ENCODE measurements at regions not wholly inside any gene's neighbourhood (a gene's known extent, or its start where the extent isn't known, plus 50 kb on each side); places are given as distances from the start of the nearest gene placed in this dataset.

DNA sequence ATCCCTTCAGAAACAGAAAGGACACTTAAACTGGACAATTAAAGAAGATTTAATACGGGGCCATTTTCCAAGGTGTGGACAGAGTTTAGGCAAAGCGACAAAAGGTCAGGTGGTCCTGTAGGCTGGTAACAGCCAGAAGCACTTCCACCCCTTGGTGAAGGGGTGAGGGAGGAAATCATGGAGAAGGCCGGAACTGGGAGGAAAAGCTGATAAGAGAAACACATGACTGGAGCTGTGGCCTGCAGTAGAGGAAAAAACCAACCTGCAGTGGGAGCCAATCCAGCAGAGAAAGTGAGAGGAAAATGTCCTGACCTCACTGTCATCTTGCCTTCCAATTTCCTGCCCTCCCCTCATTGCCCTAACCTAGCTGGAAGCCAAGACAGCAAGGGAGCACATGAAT lies 249.8 kb downstream of the LMO4 start:
- POLR2A ChIA-PET = no interaction called here
- CTCF ChIA-PET = interaction anchor here (0.8 to 2.0 kb wide), 2 partner anchors 7 to 119 kb away, joined by 4 to 5 read pairs; no protein-coding TSS in a partner anchor
- Mint-ChIP-seq H3K9me3 (ENCODE audit: unreplicated experiment) (no peaks in the 10 kb centered on the region), H3K4me3 (ENCODE audit: unreplicated experiment) (no peak overlapping the region), H3K36me3 (ENCODE audit: insufficient read depth, unreplicated experiment) (no peaks in the 10 kb centered on the region), H3K27me3 (ENCODE audit: insufficient read depth, unreplicated experiment) (no peaks in the 10 kb centered on the region), H3K27ac (ENCODE audit: low read depth, unreplicated experiment) (no peak overlapping the region), H3K4me1 (ENCODE audit: insufficient read depth, unreplicated experiment) (no peaks in the 10 kb centered on the region)
- intact Hi-C loops (cut with micrococcal nuclease) = no loop called here
- TF ChIP-seq, protein P1, sequence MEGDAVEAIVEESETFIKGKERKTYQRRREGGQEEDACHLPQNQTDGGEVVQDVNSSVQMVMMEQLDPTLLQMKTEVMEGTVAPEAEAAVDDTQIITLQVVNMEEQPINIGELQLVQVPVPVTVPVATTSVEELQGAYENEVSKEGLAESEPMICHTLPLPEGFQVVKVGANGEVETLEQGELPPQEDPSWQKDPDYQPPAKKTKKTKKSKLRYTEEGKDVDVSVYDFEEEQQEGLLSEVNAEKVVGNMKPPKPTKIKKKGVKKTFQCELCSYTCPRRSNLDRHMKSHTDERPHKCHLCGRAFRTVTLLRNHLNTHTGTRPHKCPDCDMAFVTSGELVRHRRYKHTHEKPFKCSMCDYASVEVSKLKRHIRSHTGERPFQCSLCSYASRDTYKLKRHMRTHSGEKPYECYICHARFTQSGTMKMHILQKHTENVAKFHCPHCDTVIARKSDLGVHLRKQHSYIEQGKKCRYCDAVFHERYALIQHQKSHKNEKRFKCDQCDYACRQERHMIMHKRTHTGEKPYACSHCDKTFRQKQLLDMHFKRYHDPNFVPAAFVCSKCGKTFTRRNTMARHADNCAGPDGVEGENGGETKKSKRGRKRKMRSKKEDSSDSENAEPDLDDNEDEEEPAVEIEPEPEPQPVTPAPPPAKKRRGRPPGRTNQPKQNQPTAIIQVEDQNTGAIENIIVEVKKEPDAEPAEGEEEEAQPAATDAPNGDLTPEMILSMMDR (IDR thresholded peaks at IDR 0.05; ENCODE audit: unreplicated experiment) = no peak
- DNase-seq (ENCODE audit: unreplicated experiment) = no peak
- BruUV-seq (replicated peaks) = no TSS peak

DNA sequence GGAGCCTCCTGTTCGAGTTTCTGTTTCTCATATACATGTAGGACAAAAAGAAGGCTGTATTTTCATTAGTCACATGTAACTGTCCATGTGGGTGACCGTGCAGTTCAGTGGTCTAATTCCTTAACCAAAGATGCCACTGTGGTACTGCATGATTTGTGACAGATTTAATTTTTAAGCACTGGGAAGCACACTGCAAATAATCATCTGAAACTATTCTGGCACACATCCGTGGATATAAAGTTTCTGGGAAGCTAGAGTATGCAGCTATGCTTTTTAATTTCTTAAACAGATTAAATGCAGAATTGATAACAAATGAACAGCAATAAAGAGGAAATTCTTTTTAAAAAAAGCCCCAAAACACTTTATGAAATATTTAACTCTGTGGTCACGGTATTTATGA lies 254.8 kb downstream of the LMO4 start:
- Mint-ChIP-seq H3K4me3 (ENCODE audit: unreplicated experiment) (no peak overlapping the region), H3K36me3 (ENCODE audit: insufficient read depth, unreplicated experiment) (no peaks in the 10 kb centered on the region), H3K9me3 (ENCODE audit: unreplicated experiment) (no peaks in the 10 kb centered on the region), H3K27me3 (ENCODE audit: insufficient read depth, unreplicated experiment) (no peaks in the 10 kb centered on the region), H3K4me1 (ENCODE audit: insufficient read depth, unreplicated experiment) (no peaks in the 10 kb centered on the region), H3K27ac (ENCODE audit: low read depth, unreplicated experiment) (no peak overlapping the region)
- POLR2A ChIA-PET = no interaction called here
- no peak for DNase-seq (ENCODE audit: unreplicated experiment)
- intact Hi-C loops (cut with micrococcal nuclease) = no loop called here
- no TSS peak for BruUV-seq (replicated peaks)
- TF ChIP-seq, protein P1 (IDR thresholded peaks at IDR 0.05; ENCODE audit: unreplicated experiment) = no peak
- CTCF ChIA-PET = interaction anchor here (0.6 kb wide), 2 partner anchors 49 to 58 kb away, joined by 3 read pairs; no protein-coding TSS in a partner anchor

DNA sequence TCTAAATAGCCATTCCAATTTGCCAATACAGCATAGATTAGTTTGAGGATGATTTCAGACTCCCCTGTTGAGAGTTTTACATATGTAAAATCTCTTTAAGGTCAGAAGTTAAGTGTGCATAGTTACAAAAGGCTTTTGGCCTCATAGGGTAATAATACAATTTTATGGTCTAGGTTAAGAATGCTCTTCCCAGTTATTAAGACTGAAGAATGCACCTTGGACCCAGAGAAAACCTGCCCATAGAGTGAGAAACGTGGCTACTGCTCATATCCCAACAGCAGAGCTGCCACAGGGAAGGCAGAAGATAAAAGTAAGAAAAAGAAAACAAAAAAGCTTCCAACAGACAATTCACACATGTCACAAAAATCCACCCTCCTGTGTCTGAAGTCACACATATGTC lies 255.9 kb downstream of the LMO4 start:
- ChIA-PET CTCF (interaction anchor here (0.9 to 1.1 kb wide), 2 partner anchors 12 to 25 kb away, joined by 3 read pairs; no protein-coding TSS in a partner anchor), POLR2A (no interaction called here)
- TF ChIP-seq, protein P1 (IDR thresholded peaks at IDR 0.05; ENCODE audit: unreplicated experiment) = no peak
- BruUV-seq (replicated peaks) = no TSS peak
- Mint-ChIP-seq H3K27ac (ENCODE audit: low read depth, unreplicated experiment) (no peak overlapping the region), H3K4me1 (ENCODE audit: insufficient read depth, unreplicated experiment) (no peaks in the 10 kb centered on the region), H3K4me3 (ENCODE audit: unreplicated experiment) (no peak overlapping the region), H3K27me3 (ENCODE audit: insufficient read depth, unreplicated experiment) (no peaks in the 10 kb centered on the region), H3K36me3 (ENCODE audit: insufficient read depth, unreplicated experiment) (no peaks in the 10 kb centered on the region), H3K9me3 (ENCODE audit: unreplicated experiment) (no peaks in the 10 kb centered on the region)
- intact Hi-C loops (cut with micrococcal nuclease) = no loop called here
- no peak for DNase-seq (ENCODE audit: unreplicated experiment)

DNA sequence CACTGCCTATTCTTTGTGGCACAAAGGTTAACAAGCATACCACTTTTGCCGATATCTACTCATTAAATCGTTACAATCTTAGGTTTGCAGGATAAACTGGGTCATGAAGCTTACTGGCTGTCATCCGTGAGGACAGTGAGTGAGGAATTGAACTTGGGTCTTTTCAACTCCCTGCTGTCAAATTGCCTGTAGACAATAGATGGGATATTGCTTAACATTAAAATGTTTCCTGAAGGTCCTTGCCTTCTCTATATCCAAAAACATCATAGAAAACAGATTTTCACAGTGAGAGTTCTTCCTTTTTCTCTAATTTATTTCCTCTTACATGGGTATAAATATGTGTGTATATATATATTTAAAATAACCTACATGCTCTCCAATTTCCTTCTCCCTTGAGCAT lies 257.8 kb downstream of the LMO4 start:
- BruUV-seq (replicated peaks) = no TSS peak
- ChIA-PET CTCF (interaction anchor here (0.5 to 1.6 kb wide), 2 partner anchors 9 to 21 kb away, joined by 3 to 5 read pairs; no protein-coding TSS in a partner anchor), POLR2A (interaction anchor here (0.6 kb wide), 1 partner anchor 29 kb away, joined by 3 read pairs; no protein-coding TSS in a partner anchor)
- Mint-ChIP-seq H3K9me3 (ENCODE audit: unreplicated experiment) (no peaks in the 10 kb centered on the region), H3K4me1 (ENCODE audit: insufficient read depth, unreplicated experiment) (no peaks in the 10 kb centered on the region), H3K4me3 (ENCODE audit: unreplicated experiment) (no peak overlapping the region), H3K27me3 (ENCODE audit: insufficient read depth, unreplicated experiment) (no peaks in the 10 kb centered on the region), H3K36me3 (ENCODE audit: insufficient read depth, unreplicated experiment) (no peaks in the 10 kb centered on the region), H3K27ac (ENCODE audit: low read depth, unreplicated experiment) (no peak overlapping the region)
- intact Hi-C loops (cut with micrococcal nuclease) = no loop called here
- no peak for DNase-seq (ENCODE audit: unreplicated experiment)
- TF ChIP-seq, protein P1 (IDR thresholded peaks at IDR 0.05; ENCODE audit: unreplicated experiment) = no peak

Measured in MCF 10A (cell line).